GM23338 (cell line): ENCODE measurements at regions not wholly inside any gene's neighbourhood (a gene's known extent, or its start where the extent isn't known, plus 50 kb on each side); places are given as distances from the start of the nearest gene placed in this dataset.
A peak's percentile ranks its signal among the peaks of the same experiment; 100 is the strongest.

Experiments used
- ATAC-seq: fragments of 200-7000 bp; cut with Tn5 transposase; 3 replicates; pipeline ENCODE4 v1.9.1; 2020
- DNase-seq: peaks from one replicate; pipeline ENCODE4 v3.0.0-alpha.2; 2015; ENCODE audit warnings: low spot score
- H2AFZ ChIP-seq: fragments of 200-600 bp; sonication (generic); 2 replicates; pipeline ENCODE4 v1.8.0; 2016; ENCODE audit warnings: antibody characterized with exemption, mild to moderate bottlenecking, moderate library complexity
- H3F3A ChIP-seq: fragments of 200-600 bp; sonication (generic); replicated peaks from 2 replicates; pipeline ENCODE4 v1.8.0; 2017; ENCODE audit warnings: antibody characterized with exemption, mixed run types, low read depth
- H3K27ac ChIP-seq: fragments of 200-600 bp; sonication (generic); 2 replicates; pipeline ENCODE4 v1.6.1; 2016; ENCODE audit warnings: low read depth
- H3K27me3 ChIP-seq: fragments of 200-600 bp; sonication (generic); 2 replicates; pipeline ENCODE4 v1.8.0; 2016; ENCODE audit warnings: mild to moderate bottlenecking, mixed run types, moderate library complexity; ENCODE audit not compliant: insufficient read depth
- H3K36me3 ChIP-seq: fragments of 200-600 bp; sonication (generic); 2 replicates; pipeline ENCODE4 v1.8.0; 2016; ENCODE audit warnings: mild to moderate bottlenecking; ENCODE audit not compliant: insufficient read depth
- H3K4me1 ChIP-seq: fragments of 200-600 bp; sonication (generic); 2 replicates; pipeline ENCODE4 v1.8.0; 2016; ENCODE audit warnings: mild to moderate bottlenecking, moderate library complexity; ENCODE audit not compliant: insufficient read depth
- H3K4me2 ChIP-seq: fragments of 200-600 bp; sonication (generic); 2 replicates; pipeline ENCODE4 v1.7.1; 2017; ENCODE audit warnings: mixed run types
- H3K4me3 ChIP-seq: fragments of 200-600 bp; sonication (generic); 2 replicates; pipeline ENCODE4 v1.6.1; 2016; ENCODE audit warnings: mixed run types
- H3K79me2 ChIP-seq: fragments of 200-600 bp; sonication (generic); replicated peaks from 2 replicates; pipeline ENCODE4 v1.8.0; 2017; ENCODE audit warnings: mild to moderate bottlenecking; ENCODE audit not compliant: insufficient read depth
- H3K9me2 ChIP-seq: fragments of 200-600 bp; sonication (generic); 2 replicates; pipeline ENCODE4 v1.8.0; 2017; ENCODE audit not compliant: insufficient read depth
- H4K20me1 ChIP-seq: fragments of 200-600 bp; sonication (generic); replicated peaks from 2 replicates; pipeline ENCODE4 v1.8.0; 2017; ENCODE audit warnings: mild to moderate bottlenecking; ENCODE audit not compliant: insufficient read depth
- H3K27ac Mint-ChIP-seq: 2 replicates; pipeline ENCODE4 v1.8.0; 2020; ENCODE audit warnings: inconsistent platforms, mild to moderate bottlenecking, moderate library complexity, mixed read lengths
- H3K27me3 Mint-ChIP-seq: 3 replicates; pipeline ENCODE4 v1.8.0; 2022; ENCODE audit warnings: low read depth, mild to moderate bottlenecking, moderate library complexity, mixed read lengths, inconsistent platforms; ENCODE audit not compliant: insufficient read depth, poor library complexity
- H3K36me3 Mint-ChIP-seq: 3 replicates; pipeline ENCODE4 v1.8.0; 2021; ENCODE audit warnings: low read depth, mild to moderate bottlenecking, inconsistent platforms, moderate library complexity, mixed read lengths
- H3K4me1 Mint-ChIP-seq: 3 replicates; pipeline ENCODE4 v1.8.0; 2020; ENCODE audit warnings: mild to moderate bottlenecking, inconsistent platforms, mixed read lengths
- H3K4me3 Mint-ChIP-seq: 3 replicates; pipeline ENCODE4 v1.8.0; 2021; ENCODE audit warnings: moderate library complexity, mild to moderate bottlenecking, inconsistent platforms, mixed read lengths
- H3K9me3 Mint-ChIP-seq: 3 replicates; pipeline ENCODE4 v1.8.0; 2020; ENCODE audit warnings: moderate library complexity, mild to moderate bottlenecking, inconsistent platforms, mixed read lengths
- CREB1 ChIP-seq: fragments of 250-450 bp; sonication (Bioruptor Pico); IDR thresholded peaks from 2 replicates; pipeline ENCODE4 v1.5.0; 2020; ENCODE audit warnings: low read depth, mild to moderate bottlenecking, moderate library complexity
- EZH2phosphoT487 ChIP-seq: fragments of 200-600 bp; sonication (generic); IDR thresholded peaks from one replicate; pipeline ENCODE4 v1.8.1; 2018; ENCODE audit warnings: antibody characterized with exemption; ENCODE audit not compliant: unreplicated experiment
- JUNB ChIP-seq: IDR thresholded peaks from one replicate; pipeline ENCODE4 v1.6.1; 2016; ENCODE audit warnings: antibody characterized with exemption; ENCODE audit not compliant: unreplicated experiment
- NANOG ChIP-seq: IDR thresholded peaks from 2 replicates; pipeline ENCODE4 v1.6.1; 2016; ENCODE audit warnings: antibody characterized with exemption, borderline replicate concordance
- POLR2AphosphoS5 ChIP-seq: IDR thresholded peaks from 2 replicates; pipeline ENCODE4 v1.6.1; 2016; ENCODE audit warnings: antibody characterized with exemption, low read depth
- STAT1 ChIP-seq: IDR thresholded peaks from one replicate; pipeline ENCODE4 v1.6.1; 2016; ENCODE audit warnings: antibody characterized with exemption; ENCODE audit not compliant: unreplicated experiment
- ZNF114 ChIP-seq: fragments of 250-450 bp; sonication (Bioruptor Pico); IDR thresholded peaks from 2 replicates; pipeline ENCODE4 v1.5.0; 2020; ENCODE audit warnings: mild to moderate bottlenecking, moderate library complexity
- ZNF331 ChIP-seq: fragments of 250-450 bp; sonication (Bioruptor Pico); IDR thresholded peaks from 2 replicates; pipeline ENCODE4 v1.5.0; 2020; ENCODE audit warnings: low read depth, mild to moderate bottlenecking, moderate library complexity
- TF ChIP-seq, protein P1 (sequence below): fragments of 250-450 bp; sonication (Bioruptor Pico); IDR thresholded peaks from 2 replicates; pipeline ENCODE4 v1.5.0; 2020; ENCODE audit warnings: mild to moderate bottlenecking, moderate library complexity
- TF ChIP-seq, protein P2 (sequence below): IDR thresholded peaks from 2 replicates; pipeline ENCODE4 v1.6.1; 2016; ENCODE audit warnings: antibody characterized with exemption

DNA sequence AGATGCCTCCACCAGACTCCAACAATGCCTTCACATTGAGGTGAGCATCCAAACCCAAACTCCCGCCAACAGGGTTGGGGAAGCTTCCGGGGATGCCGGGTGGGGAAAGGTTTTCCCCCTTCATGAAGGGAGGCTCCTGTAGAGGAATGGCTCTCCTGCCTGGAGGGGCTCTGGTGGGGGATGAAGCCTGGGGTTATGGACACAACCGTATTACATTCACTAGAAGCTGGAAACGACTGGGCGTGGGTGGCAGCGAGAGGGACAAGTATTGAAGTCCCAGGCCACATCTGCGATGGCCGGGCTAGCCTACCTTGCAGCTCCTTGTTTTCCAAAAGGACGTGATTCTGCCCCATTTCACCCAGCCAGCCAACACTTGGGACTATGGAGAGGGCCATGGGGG is 321.1 kb downstream of the C16orf95 start (continued):
- TF ChIP-seq, protein P1, sequence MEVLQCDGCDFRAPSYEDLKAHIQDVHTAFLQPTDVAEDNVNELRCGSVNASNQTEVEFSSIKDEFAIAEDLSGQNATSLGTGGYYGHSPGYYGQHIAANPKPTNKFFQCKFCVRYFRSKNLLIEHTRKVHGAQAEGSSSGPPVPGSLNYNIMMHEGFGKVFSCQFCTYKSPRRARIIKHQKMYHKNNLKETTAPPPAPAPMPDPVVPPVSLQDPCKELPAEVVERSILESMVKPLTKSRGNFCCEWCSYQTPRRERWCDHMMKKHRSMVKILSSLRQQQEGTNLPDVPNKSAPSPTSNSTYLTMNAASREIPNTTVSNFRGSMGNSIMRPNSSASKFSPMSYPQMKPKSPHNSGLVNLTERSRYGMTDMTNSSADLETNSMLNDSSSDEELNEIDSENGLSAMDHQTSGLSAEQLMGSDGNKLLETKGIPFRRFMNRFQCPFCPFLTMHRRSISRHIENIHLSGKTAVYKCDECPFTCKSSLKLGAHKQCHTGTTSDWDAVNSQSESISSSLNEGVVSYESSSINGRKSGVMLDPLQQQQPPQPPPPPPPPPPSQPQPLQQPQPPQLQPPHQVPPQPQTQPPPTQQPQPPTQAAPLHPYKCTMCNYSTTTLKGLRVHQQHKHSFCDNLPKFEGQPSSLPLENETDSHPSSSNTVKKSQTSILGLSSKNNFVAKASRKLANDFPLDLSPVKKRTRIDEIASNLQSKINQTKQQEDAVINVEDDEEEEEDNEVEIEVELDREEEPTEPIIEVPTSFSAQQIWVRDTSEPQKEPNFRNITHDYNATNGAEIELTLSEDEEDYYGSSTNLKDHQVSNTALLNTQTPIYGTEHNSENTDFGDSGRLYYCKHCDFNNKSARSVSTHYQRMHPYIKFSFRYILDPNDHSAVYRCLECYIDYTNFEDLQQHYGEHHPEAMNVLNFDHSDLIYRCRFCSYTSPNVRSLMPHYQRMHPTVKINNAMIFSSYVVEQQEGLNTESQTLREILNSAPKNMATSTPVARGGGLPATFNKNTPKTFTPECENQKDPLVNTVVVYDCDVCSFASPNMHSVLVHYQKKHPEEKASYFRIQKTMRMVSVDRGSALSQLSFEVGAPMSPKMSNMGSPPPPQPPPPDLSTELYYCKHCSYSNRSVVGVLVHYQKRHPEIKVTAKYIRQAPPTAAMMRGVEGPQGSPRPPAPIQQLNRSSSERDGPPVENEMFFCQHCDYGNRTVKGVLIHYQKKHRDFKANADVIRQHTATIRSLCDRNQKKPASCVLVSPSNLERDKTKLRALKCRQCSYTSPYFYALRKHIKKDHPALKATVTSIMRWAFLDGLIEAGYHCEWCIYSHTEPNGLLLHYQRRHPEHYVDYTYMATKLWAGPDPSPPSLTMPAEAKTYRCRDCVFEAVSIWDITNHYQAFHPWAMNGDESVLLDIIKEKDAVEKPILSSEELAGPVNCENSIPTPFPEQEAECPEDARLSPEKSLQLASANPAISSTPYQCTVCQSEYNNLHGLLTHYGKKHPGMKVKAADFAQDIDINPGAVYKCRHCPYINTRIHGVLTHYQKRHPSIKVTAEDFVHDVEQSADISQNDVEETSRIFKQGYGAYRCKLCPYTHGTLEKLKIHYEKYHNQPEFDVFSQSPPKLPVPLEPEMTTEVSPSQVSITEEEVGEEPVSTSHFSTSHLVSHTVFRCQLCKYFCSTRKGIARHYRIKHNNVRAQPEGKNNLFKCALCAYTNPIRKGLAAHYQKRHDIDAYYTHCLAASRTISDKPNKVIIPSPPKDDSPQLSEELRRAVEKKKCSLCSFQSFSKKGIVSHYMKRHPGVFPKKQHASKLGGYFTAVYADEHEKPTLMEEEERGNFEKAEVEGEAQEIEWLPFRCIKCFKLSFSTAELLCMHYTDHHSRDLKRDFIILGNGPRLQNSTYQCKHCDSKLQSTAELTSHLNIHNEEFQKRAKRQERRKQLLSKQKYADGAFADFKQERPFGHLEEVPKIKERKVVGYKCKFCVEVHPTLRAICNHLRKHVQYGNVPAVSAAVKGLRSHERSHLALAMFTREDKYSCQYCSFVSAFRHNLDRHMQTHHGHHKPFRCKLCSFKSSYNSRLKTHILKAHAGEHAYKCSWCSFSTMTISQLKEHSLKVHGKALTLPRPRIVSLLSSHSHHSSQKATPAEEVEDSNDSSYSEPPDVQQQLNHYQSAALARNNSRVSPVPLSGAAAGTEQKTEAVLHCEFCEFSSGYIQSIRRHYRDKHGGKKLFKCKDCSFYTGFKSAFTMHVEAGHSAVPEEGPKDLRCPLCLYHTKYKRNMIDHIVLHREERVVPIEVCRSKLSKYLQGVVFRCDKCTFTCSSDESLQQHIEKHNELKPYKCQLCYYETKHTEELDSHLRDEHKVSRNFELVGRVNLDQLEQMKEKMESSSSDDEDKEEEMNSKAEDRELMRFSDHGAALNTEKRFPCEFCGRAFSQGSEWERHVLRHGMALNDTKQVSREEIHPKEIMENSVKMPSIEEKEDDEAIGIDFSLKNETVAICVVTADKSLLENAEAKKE (CRISPR knock-in tag), result no peak
- TF ChIP-seq JUNB, result no peak
- no peak for TF ChIP-seq NANOG
- no peak for TF ChIP-seq STAT1
- TF ChIP-seq CREB1, result no peak
- TF ChIP-seq ZNF114 (CRISPR knock-in tag), result no peak

DNA sequence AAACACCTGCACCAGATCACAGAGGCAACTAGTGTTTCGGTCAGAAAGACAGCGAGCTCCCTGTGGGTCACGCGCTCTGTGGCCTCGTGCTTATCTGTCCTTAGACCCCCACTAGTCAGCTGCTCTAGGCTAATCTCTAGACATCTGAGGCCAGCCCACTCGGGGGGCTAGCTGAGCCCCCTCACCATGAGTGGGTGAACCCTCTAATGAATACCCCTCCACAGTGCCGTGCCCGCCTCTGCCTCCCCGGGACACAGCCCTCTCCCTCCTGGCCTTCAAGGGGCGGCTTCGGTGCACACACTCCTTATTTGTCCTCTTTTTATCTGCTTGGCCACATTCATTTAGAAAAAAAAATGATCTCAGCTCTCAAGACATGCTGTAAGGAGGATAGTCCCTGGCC is 320.1 kb downstream of the C16orf95 start:
- Histone ChIP-seq H4K20me1 (no peaks in the 10 kb centered on the region), H3K9me2 (no peaks in the 10 kb centered on the region), H3K36me3 (no peaks in the 10 kb centered on the region), H2AFZ (no peak overlapping the region), H3K4me1 (no peaks in the 10 kb centered on the region), H3K27ac (no peak overlapping the region), H3K27me3 (no peaks in the 10 kb centered on the region), H3F3A (no peaks in the 10 kb centered on the region), H3K79me2 (no peaks in the 10 kb centered on the region), H3K4me3 (no peak overlapping the region), H3K4me2 (no peak overlapping the region)
- no peak for DNase-seq
- H3K27ac Mint-ChIP-seq, result 0 out of 2 replicates have a peak overlapping the region, but pooled peaks have one; percentile 43
- H3K27me3 Mint-ChIP-seq, result no peaks in the 10 kb centered on the region
- H3K4me1 Mint-ChIP-seq, result no peaks in the 10 kb centered on the region
- no peak for ATAC-seq
- H3K36me3 Mint-ChIP-seq, result no peaks in the 10 kb centered on the region
- no peak overlapping the region for H3K4me3 Mint-ChIP-seq
- H3K9me3 Mint-ChIP-seq, result no peaks in the 10 kb centered on the region; the same call in 2 of the 3 replicates
- TF ChIP-seq POLR2AphosphoS5, result no peak
- TF ChIP-seq ZNF331, result no peak
- no peak for TF ChIP-seq EZH2phosphoT487
- TF ChIP-seq CREB1, result no peak
- TF ChIP-seq JUNB, result no peak
- TF ChIP-seq NANOG, result no peak
- TF ChIP-seq, protein P2, sequence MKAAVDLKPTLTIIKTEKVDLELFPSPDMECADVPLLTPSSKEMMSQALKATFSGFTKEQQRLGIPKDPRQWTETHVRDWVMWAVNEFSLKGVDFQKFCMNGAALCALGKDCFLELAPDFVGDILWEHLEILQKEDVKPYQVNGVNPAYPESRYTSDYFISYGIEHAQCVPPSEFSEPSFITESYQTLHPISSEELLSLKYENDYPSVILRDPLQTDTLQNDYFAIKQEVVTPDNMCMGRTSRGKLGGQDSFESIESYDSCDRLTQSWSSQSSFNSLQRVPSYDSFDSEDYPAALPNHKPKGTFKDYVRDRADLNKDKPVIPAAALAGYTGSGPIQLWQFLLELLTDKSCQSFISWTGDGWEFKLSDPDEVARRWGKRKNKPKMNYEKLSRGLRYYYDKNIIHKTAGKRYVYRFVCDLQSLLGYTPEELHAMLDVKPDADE, result no peak
- TF ChIP-seq, protein P1 (CRISPR knock-in tag), result no peak
